GM18511 (cell line): ENCODE measurements at regions not wholly inside any gene's neighbourhood (a gene's known extent, or its start where the extent isn't known, plus 50 kb on each side); places are given as distances from the start of the nearest gene placed in this dataset.
A peak's percentile ranks its signal among the peaks of the same experiment; 100 is the strongest.

ENCODE experiments used
- ATAC-seq: cut with Tn5 transposase; IDR thresholded peaks from one replicate; pipeline ENCODE4 v1.9.1; 2021; ENCODE audit warnings: mild to moderate bottlenecking, moderate library complexity; ENCODE audit not compliant: unreplicated experiment

- ATAC-seq, result no peak
Measured at GRCh38 chr6:44050872-44051505, 76.3 kb downstream of the MRPL14 start.

- ATAC-seq, result no peak
Measured at GRCh38 chr6:44049989-44050871, 77.0 kb downstream of the MRPL14 start.

GRCh38 chr6:44049163-44049988 is 77.9 kb downstream of the MRPL14 start:
- ATAC-seq, result peak; percentile 59

GRCh38 chr6:44048277-44048676 is 79.0 kb downstream of the MRPL14 start:
- ATAC-seq, result no peak

GRCh38 chr6:44047801-44048200 is 79.5 kb downstream of the MRPL14 start:
- ATAC-seq, result no peak

GRCh38 chr6:44047179-44047546 is 80.1 kb downstream of the MRPL14 start:
- ATAC-seq, result no peak

- ATAC-seq, result no peak
Measured at GRCh38 chr6:44046516-44047178, 80.6 kb downstream of the MRPL14 start.

GRCh38 chr6:44045672-44046015 is 81.6 kb downstream of the MRPL14 start:
- ATAC-seq, result no peak

- no peak for ATAC-seq
Measured at GRCh38 chr6:44044940-44045671, 82.1 kb downstream of the MRPL14 start.

- no peak for ATAC-seq
Measured at GRCh38 chr6:44044154-44044539, 83.1 kb downstream of the MRPL14 start.

GRCh38 chr6:44043479-44044153 is 83.6 kb downstream of the MRPL14 start:
- no peak for ATAC-seq

- ATAC-seq, result no peak
Measured at GRCh38 chr6:44042989-44043478, 84.2 kb downstream of the MRPL14 start.

GRCh38 chr6:44042261-44042988 is 84.8 kb downstream of the MRPL14 start:
- no peak for ATAC-seq

- ATAC-seq, result no peak
Measured at GRCh38 chr6:44041461-44042260, 85.6 kb downstream of the MRPL14 start.

GRCh38 chr6:44040786-44041185 is 86.5 kb downstream of the MRPL14 start:
- no peak for ATAC-seq

- ATAC-seq, result no peak
Measured at GRCh38 chr6:44039839-44040350, 87.4 kb downstream of the MRPL14 start.

- no peak for ATAC-seq
Measured at GRCh38 chr6:44039191-44039719, 88.0 kb downstream of the MRPL14 start.
